K562 (cell line): ENCODE measurements at regions not wholly inside any gene's neighbourhood (a gene's known extent, or its start where the extent isn't known, plus 50 kb on each side); places are given as distances from the start of the nearest gene placed in this dataset.

Experiments
- ATAC-seq: fragments of 200-7000 bp; cut with Tn5 transposase; 3 replicates; pipeline ENCODE4 v1.9.1; 2020; ENCODE audit warnings: moderate library complexity
- BruUV-seq: library from RNA; stranded (reverse); fragments of 400-500 nt; replicated peaks from 2 replicates; lab custom pipeline; 2021; lab: Mats Ljungman, UMichigan
- CTCF ChIA-PET: fragments of 300-600 bp; formaldehyde crosslinking; extraction: SDS; loops from one replicate; lab custom pipeline; 2021; ENCODE audit warnings: low intra/inter-chr PET ratio; lab: Yijun Ruan, JAX
- POLR2A ChIA-PET: fragments of 300-600, 350-650 bp; sonication (Branson Sonifier 250); formaldehyde crosslinking; extraction: SDS; loops from one replicate; lab custom pipeline; 2021; ENCODE audit warnings: antibody characterized with exemption, inconsistent platforms; lab: Yijun Ruan, JAX
- DNase-seq, 4 experiments: peaks; one replicate each; pipeline versions ENCODE4 v3.0.0 to v3.0.0-alpha.2; 2011 to 2018; ENCODE audit warnings: low spot score in 3 of 4, mixed read lengths in 3 of 4; ENCODE audit errors: extremely low read depth in 1 of 4
- FAIRE-seq: peaks from 2 replicates; lab custom pipeline; 2011; peaks lifted over from hg19 to GRCh38; lab: Jason Lieb, UNC
- H2AFZ ChIP-seq: 2 replicates; pipeline ENCODE4 v1.6.0; 2011; ENCODE audit warnings: low read depth, low read length, control low read depth, inconsistent platforms
- H3K27ac ChIP-seq: fragments of 200-600 bp; 3 replicates; pipeline ENCODE4 v1.8.0; 2011; ENCODE audit warnings: low read depth, mild to moderate bottlenecking, control low read depth, inconsistent platforms, low read length, moderate library complexity, mixed read lengths; ENCODE audit errors: extremely low read depth
- H3K27me3 ChIP-seq, 2 experiments: fragments of 300-600 bp in 1 of 2; 2 replicates in 1 of 2; 3 replicates in 1 of 2; pipeline versions ENCODE4 v1.6.0 to v1.8.0; 2011; ENCODE audit warnings: inconsistent platforms in 2 of 2, low read length in 2 of 2, mild to moderate bottlenecking in 1 of 2, mixed read lengths in 1 of 2, moderate library complexity in 1 of 2; ENCODE audit not compliant: control insufficient read depth in 2 of 2, insufficient read depth in 2 of 2
- H3K36me3 ChIP-seq: fragments of 300-600 bp; 3 replicates; pipeline ENCODE4 v1.8.0; 2011; ENCODE audit warnings: mild to moderate bottlenecking, low read length, inconsistent platforms; ENCODE audit not compliant: control insufficient read depth, insufficient read depth
- H3K4me1 ChIP-seq, 2 experiments: fragments of 200-600 bp in 1 of 2; replicated peaks in 1 of 2; 2 replicates in 1 of 2; 3 replicates in 1 of 2; pipeline versions ENCODE4 v1.5.1 to v1.8.0; 2011; ENCODE audit warnings: inconsistent platforms in 2 of 2, low read length in 2 of 2, mild to moderate bottlenecking in 1 of 2, mixed read lengths in 1 of 2, moderate library complexity in 1 of 2; ENCODE audit not compliant: control insufficient read depth in 2 of 2, insufficient read depth in 2 of 2
- H3K4me2 ChIP-seq: 2 replicates; pipeline ENCODE4 v1.6.1; 2011; ENCODE audit warnings: low read length, control low read depth, inconsistent platforms, mixed read lengths; ENCODE audit not compliant: insufficient read depth
- H3K4me3 ChIP-seq: fragments of 200-600 bp; sonication (generic), shearing (Covaris generic); 2 replicates; pipeline ENCODE4 v1.5.1; 2016; ENCODE audit warnings: control low read depth, inconsistent platforms
- H3K79me2 ChIP-seq: fragments of 200-600 bp; 3 replicates; pipeline ENCODE4 v1.8.0; 2011; ENCODE audit warnings: low read length, inconsistent platforms; ENCODE audit not compliant: control insufficient read depth, insufficient read depth
- H3K9ac ChIP-seq, 2 experiments: 2 replicates each; pipeline versions ENCODE4 v1.6.0 to v1.6.1; 2011; ENCODE audit warnings: low read depth in 2 of 2, low read length in 2 of 2, control low read depth in 1 of 2, inconsistent platforms in 1 of 2, mild to moderate bottlenecking in 1 of 2, mixed read lengths in 1 of 2; ENCODE audit not compliant: insufficient read depth in 1 of 2
- H3K9me1 ChIP-seq: one replicate; pipeline ENCODE4 v1.6.0; 2011; ENCODE audit warnings: inconsistent platforms, mild to moderate bottlenecking, low read length, moderate library complexity; ENCODE audit not compliant: control insufficient read depth, insufficient read depth
- H3K9me3 ChIP-seq: replicated peaks from 2 replicates; pipeline ENCODE4 v1.5.1; 2011; ENCODE audit warnings: low read depth, low read length, inconsistent platforms; ENCODE audit not compliant: control insufficient read depth, insufficient read depth
- H4K20me1 ChIP-seq: replicated peaks from 2 replicates; pipeline ENCODE4 v1.6.1; 2011; ENCODE audit warnings: low read length, inconsistent platforms, mixed read lengths; ENCODE audit not compliant: control insufficient read depth, insufficient read depth
- CBX3 ChIP-seq, 2 experiments: IDR thresholded peaks; 1 replicate in 1 of 2; 2 replicates in 1 of 2; pipeline ENCODE4 v1.6.1; 2012; ENCODE audit warnings: inconsistent platforms in 2 of 2, low read length in 2 of 2, borderline replicate concordance in 1 of 2, control low read depth in 1 of 2
- CEBPG ChIP-seq, 3 experiments: fragments of 200-800 bp in 1 of 3; sonication (Bioruptor generic) in 1 of 3; sonication (generic) in 1 of 3; formaldehyde crosslinking in 1 of 3; IDR thresholded peaks in 2 of 3; conservative IDR thresholded peaks in 1 of 3; 2 replicates each; pipeline versions ENCODE4 v1.6.1 to v1.8.0; 2016 to 2022; ENCODE audit warnings: missing compliant biosample characterization in 2 of 3, missing genetic modification characterization in 2 of 3, mild to moderate bottlenecking in 1 of 3, missing genetic modification reagents in 1 of 3
- MXI1 ChIP-seq: IDR thresholded peaks from 2 replicates; pipeline ENCODE4 v1.6.1; 2011; ENCODE audit warnings: low read depth, mild to moderate bottlenecking, improper control_type of control experiment, low read length
- NR2F6 ChIP-seq: fragments of 450-650 bp; formaldehyde crosslinking; IDR thresholded peaks from 2 replicates; pipeline ENCODE4 v1.4.0; 2020; ENCODE audit warnings: mild to moderate bottlenecking
- PHTF2 ChIP-seq: fragments of 250-450 bp; sonication (Bioruptor Pico); IDR thresholded peaks from 2 replicates; pipeline ENCODE4 v1.5.0; 2021; ENCODE audit warnings: mild to moderate bottlenecking
- SNRNP70 ChIP-seq: fragments of 200-400 bp; formaldehyde crosslinking; optimal IDR thresholded peaks from 2 replicates; pipeline ENCODE3; 2017; ENCODE audit warnings: low read depth, low read length
- ZNF717 ChIP-seq: fragments of 250-450 bp; sonication (Bioruptor Pico); IDR thresholded peaks from 2 replicates; pipeline ENCODE4 v1.5.0; 2021
- WGBS: fragments of 100-300 bp; shearing (Covaris generic); methylation state at CpG from one replicate; pipeline ENCODE4 v1.1.6; 2016; ENCODE audit warnings: low coverage, mixed read lengths; ENCODE audit not compliant: insufficient coverage; ENCODE audit errors: missing lambda C conversion rate; 5-methylcytosine and 5-hydroxymethylcytosine counted together
- in situ Hi-C: fragments of 300-500 bp; cut with MboI; formaldehyde crosslinking; loops from 4 replicates; pipeline ENCODE4 v1.15.0; 2018; ENCODE audit warnings: inconsistent platforms, mixed read lengths
- intact Hi-C: fragments of 100-400 bp; cut with micrococcal nuclease; formaldehyde crosslinking; loops from 2 replicates; pipeline ENCODE4 v1.14.2; 2022
- TF ChIP-seq, protein P1 (sequence below), 2 experiments: IDR thresholded peaks; 2 replicates each; pipeline ENCODE4 v1.6.1; 2012; ENCODE audit warnings: improper control_type of control experiment in 2 of 2, low read depth in 2 of 2, low read length in 2 of 2, borderline replicate concordance in 1 of 2
- TF ChIP-seq, protein P2 (sequence below): fragments of 250-450 bp; sonication (Bioruptor Pico); IDR thresholded peaks from 2 replicates; pipeline ENCODE4 v1.5.0; 2021; ENCODE audit warnings: mild to moderate bottlenecking, borderline replicate concordance

DNA sequence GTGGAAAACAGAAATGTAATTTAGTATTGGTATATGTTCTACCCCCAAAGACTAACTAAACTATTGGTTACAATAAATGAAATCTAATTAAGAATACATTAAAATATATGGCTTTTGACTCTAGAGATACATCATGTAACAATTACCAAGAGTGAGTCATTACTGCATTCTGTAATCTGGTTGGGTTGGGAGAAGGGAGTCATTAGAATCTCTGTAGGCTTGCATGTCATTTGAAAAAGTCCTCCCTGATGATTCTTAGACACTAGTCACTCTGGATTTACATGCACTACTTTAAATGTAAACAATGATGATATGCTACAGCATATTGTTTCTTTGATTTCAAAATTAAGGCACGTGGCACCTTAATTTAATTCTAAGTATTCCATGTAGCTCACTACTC lies 293.4 kb upstream of the CHST9 start:
- POLR2A ChIA-PET, result no interaction called here
- ATAC-seq (no peak), FAIRE-seq (no peak), DNase-seq (no peak)
- Histone ChIP-seq H3K4me3 (no peak overlapping the region), H3K27me3 (no peaks in the 10 kb centered on the region), H3K4me2 (no peak overlapping the region), H3K9ac (no peak overlapping the region), H3K4me1 (no peaks in the 10 kb centered on the region), H4K20me1 (no peaks in the 10 kb centered on the region), H3K27ac (no peak overlapping the region), H3K9me1 (no peaks in the 10 kb centered on the region), H3K79me2 (no peaks in the 10 kb centered on the region), H3K36me3 (no peaks in the 10 kb centered on the region), H2AFZ (no peak overlapping the region), H3K9me3 (no peaks in the 10 kb centered on the region)
- intact Hi-C loops (no loop called here), in situ Hi-C loops (no loop called here)
- 0% methylated on average over 1 of the region's 1 CpG for WGBS
- BruUV-seq, result no TSS peak
- CTCF ChIA-PET, result no interaction called here
- no peak for TF ChIP-seq CBX3 (IDR thresholded peaks at IDR 0.05; ENCODE audit: borderline replicate concordance in 1 of 2, low read length in 2 of 2)
- TF ChIP-seq MXI1, result no peak
- TF ChIP-seq CEBPG (CRISPR knock-in tag; IDR thresholded peaks at IDR 0.05), result no peak
- no peak for TF ChIP-seq CEBPG (tag; conservative IDR thresholded peaks at IDR 0.05 in 1 of 2, IDR thresholded peaks at IDR 0.05 in 1 of 2)
- TF ChIP-seq, protein P1, sequence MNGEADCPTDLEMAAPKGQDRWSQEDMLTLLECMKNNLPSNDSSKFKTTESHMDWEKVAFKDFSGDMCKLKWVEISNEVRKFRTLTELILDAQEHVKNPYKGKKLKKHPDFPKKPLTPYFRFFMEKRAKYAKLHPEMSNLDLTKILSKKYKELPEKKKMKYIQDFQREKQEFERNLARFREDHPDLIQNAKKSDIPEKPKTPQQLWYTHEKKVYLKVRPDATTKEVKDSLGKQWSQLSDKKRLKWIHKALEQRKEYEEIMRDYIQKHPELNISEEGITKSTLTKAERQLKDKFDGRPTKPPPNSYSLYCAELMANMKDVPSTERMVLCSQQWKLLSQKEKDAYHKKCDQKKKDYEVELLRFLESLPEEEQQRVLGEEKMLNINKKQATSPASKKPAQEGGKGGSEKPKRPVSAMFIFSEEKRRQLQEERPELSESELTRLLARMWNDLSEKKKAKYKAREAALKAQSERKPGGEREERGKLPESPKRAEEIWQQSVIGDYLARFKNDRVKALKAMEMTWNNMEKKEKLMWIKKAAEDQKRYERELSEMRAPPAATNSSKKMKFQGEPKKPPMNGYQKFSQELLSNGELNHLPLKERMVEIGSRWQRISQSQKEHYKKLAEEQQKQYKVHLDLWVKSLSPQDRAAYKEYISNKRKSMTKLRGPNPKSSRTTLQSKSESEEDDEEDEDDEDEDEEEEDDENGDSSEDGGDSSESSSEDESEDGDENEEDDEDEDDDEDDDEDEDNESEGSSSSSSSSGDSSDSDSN (IDR thresholded peaks at IDR 0.05; ENCODE audit: borderline replicate concordance in 1 of 2, low read depth in 2 of 2, low read length in 2 of 2), result no peak
- TF ChIP-seq, protein P2, sequence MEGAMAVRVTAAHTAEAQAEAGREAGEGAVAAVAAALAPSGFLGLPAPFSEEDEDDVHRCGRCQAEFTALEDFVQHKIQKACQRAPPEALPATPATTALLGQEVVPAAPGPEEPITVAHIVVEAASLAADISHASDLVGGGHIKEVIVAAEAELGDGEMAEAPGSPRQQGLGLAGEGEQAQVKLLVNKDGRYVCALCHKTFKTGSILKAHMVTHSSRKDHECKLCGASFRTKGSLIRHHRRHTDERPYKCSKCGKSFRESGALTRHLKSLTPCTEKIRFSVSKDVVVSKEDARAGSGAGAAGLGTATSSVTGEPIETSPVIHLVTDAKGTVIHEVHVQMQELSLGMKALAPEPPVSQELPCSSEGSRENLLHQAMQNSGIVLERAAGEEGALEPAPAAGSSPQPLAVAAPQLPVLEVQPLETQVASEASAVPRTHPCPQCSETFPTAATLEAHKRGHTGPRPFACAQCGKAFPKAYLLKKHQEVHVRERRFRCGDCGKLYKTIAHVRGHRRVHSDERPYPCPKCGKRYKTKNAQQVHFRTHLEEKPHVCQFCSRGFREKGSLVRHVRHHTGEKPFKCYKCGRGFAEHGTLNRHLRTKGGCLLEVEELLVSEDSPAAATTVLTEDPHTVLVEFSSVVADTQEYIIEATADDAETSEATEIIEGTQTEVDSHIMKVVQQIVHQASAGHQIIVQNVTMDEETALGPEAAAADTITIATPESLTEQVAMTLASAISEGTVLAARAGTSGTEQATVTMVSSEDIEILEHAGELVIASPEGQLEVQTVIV, result no peak
- no peak for TF ChIP-seq NR2F6 (CRISPR knock-in tag)
- no peak for TF ChIP-seq SNRNP70
- no peak for TF ChIP-seq ZNF717 (CRISPR knock-in tag)
- TF ChIP-seq PHTF2 (CRISPR knock-in tag), result no peak
